WTC11 (cell line): ENCODE measurements at regions not wholly inside any gene's neighbourhood (a gene's known extent, or its start where the extent isn't known, plus 50 kb on each side); places are given as distances from the start of the nearest gene placed in this dataset.

ENCODE experiments used
- ATAC-seq: fragments of 200-7000 bp; cut with Tn5 transposase; 2 replicates; pipeline ENCODE4 v1.10.0; 2021; ENCODE audit warnings: mild to moderate bottlenecking, moderate library complexity
- CTCF ChIA-PET: fragments of 300-600 bp; sonication (Branson Sonifier 250); formaldehyde crosslinking; loops from one replicate; lab custom pipeline; 2021; ENCODE audit warnings: antibody characterized with exemption; lab: Charles Lee
- POLR2A ChIA-PET: fragments of 350-600 bp; sonication (Branson Sonifier 250); formaldehyde crosslinking; loops from one replicate; lab custom pipeline; 2021; ENCODE audit warnings: antibody characterized with exemption; lab: Charles Lee
- DNase-seq: peaks from one replicate; pipeline ENCODE4 v3.0.0; 2021; ENCODE audit warnings: low spot score
- H3K27ac Mint-ChIP-seq: 2 replicates; pipeline ENCODE4 v1.8.0; 2021; ENCODE audit warnings: mixed read lengths
- H3K27me3 Mint-ChIP-seq: 2 replicates; pipeline ENCODE4 v1.8.0; 2021; ENCODE audit warnings: low read depth, mild to moderate bottlenecking, moderate library complexity, mixed read lengths
- H3K36me3 Mint-ChIP-seq: 2 replicates; pipeline ENCODE4 v1.8.0; 2021; ENCODE audit warnings: mixed read lengths
- H3K4me1 Mint-ChIP-seq: 2 replicates; pipeline ENCODE4 v1.8.0; 2022; ENCODE audit warnings: mixed read lengths
- H3K4me3 Mint-ChIP-seq: 2 replicates; pipeline ENCODE4 v1.8.0; 2021; ENCODE audit warnings: mild to moderate bottlenecking, moderate library complexity, mixed read lengths
- H3K9me3 Mint-ChIP-seq: 2 replicates; pipeline ENCODE4 v1.8.0; 2021; ENCODE audit warnings: mixed read lengths
- FOXK1 ChIP-seq: sonication (generic); formaldehyde crosslinking; IDR thresholded peaks from 2 replicates; pipeline ENCODE4 v1.8.0; 2022; ENCODE audit warnings: mild to moderate bottlenecking, moderate library complexity, missing genetic modification reagents
- GRHL2 ChIP-seq: fragments of 250-450 bp; sonication (Bioruptor Pico); IDR thresholded peaks from 2 replicates; pipeline ENCODE4 v1.8.0; 2022; ENCODE audit warnings: mild to moderate bottlenecking, moderate library complexity; ENCODE audit not compliant: insufficient replicate concordance, severe bottlenecking
- JAZF1 ChIP-seq: fragments of 250-450 bp; sonication (Bioruptor Pico); IDR thresholded peaks from 2 replicates; pipeline ENCODE4 v1.9.0; 2021; ENCODE audit warnings: moderate library complexity, mild to moderate bottlenecking, inconsistent platforms
- NFYB ChIP-seq: sonication (generic); formaldehyde crosslinking; conservative IDR thresholded peaks from 2 replicates; pipeline ENCODE4 v1.8.0; 2022; ENCODE audit warnings: low read depth, missing genetic modification reagents
- NR2C2 ChIP-seq: sonication (generic); formaldehyde crosslinking; IDR thresholded peaks from 2 replicates; pipeline ENCODE4 v1.8.0; 2022; ENCODE audit warnings: mild to moderate bottlenecking, missing genetic modification reagents
- RORB ChIP-seq: fragments of 250-450 bp; sonication (Bioruptor Pico); IDR thresholded peaks from 2 replicates; pipeline ENCODE4 v1.9.0; 2021; ENCODE audit warnings: mild to moderate bottlenecking
- ZNF121 ChIP-seq: sonication (generic); formaldehyde crosslinking; IDR thresholded peaks from 2 replicates; pipeline ENCODE4 v1.8.0; 2023; ENCODE audit warnings: missing genetic modification reagents
- ZNF416 ChIP-seq: fragments of 250-450 bp; sonication (Bioruptor Pico); IDR thresholded peaks from 2 replicates; pipeline ENCODE4 v1.9.0; 2021; ENCODE audit warnings: mild to moderate bottlenecking, inconsistent platforms
- ZNF423 ChIP-seq: fragments of 250-450 bp; sonication (Bioruptor Pico); IDR thresholded peaks from 2 replicates; pipeline ENCODE4 v2.1.2; 2022; ENCODE audit warnings: mild to moderate bottlenecking, moderate library complexity
- TF ChIP-seq, protein P1 (sequence below): sonication (generic); formaldehyde crosslinking; IDR thresholded peaks from 2 replicates; pipeline ENCODE4 v1.8.0; 2022; ENCODE audit warnings: mild to moderate bottlenecking, missing genetic modification reagents
- TF ChIP-seq, protein P2 (sequence below): fragments of 200-600 bp; IDR thresholded peaks from 2 replicates; pipeline ENCODE4 v1.8.0; 2022; ENCODE audit warnings: antibody characterized with exemption
- TF ChIP-seq, protein P3 (sequence below): fragments of 250-450 bp; sonication (Bioruptor Pico); IDR thresholded peaks from 2 replicates; pipeline ENCODE4 v1.9.0; 2021; ENCODE audit warnings: moderate library complexity, mild to moderate bottlenecking, inconsistent platforms, borderline replicate concordance
- TF ChIP-seq, protein P4 (sequence below): sonication (generic); formaldehyde crosslinking; IDR thresholded peaks from 2 replicates; pipeline ENCODE4 v1.8.1; 2023; ENCODE audit warnings: mild to moderate bottlenecking, moderate library complexity, missing genetic modification reagents
- TF ChIP-seq, protein P5 (sequence below): sonication (generic); formaldehyde crosslinking; IDR thresholded peaks from 2 replicates; pipeline ENCODE4 v1.8.1; 2022; ENCODE audit warnings: low read depth, mild to moderate bottlenecking, moderate library complexity, missing genetic modification reagents, borderline replicate concordance
- TF ChIP-seq, protein P6 (sequence below): sonication (generic); formaldehyde crosslinking; IDR thresholded peaks from 2 replicates; pipeline ENCODE4 v1.8.1; 2022; ENCODE audit warnings: mild to moderate bottlenecking, missing genetic modification reagents, moderate library complexity, borderline replicate concordance

DNA sequence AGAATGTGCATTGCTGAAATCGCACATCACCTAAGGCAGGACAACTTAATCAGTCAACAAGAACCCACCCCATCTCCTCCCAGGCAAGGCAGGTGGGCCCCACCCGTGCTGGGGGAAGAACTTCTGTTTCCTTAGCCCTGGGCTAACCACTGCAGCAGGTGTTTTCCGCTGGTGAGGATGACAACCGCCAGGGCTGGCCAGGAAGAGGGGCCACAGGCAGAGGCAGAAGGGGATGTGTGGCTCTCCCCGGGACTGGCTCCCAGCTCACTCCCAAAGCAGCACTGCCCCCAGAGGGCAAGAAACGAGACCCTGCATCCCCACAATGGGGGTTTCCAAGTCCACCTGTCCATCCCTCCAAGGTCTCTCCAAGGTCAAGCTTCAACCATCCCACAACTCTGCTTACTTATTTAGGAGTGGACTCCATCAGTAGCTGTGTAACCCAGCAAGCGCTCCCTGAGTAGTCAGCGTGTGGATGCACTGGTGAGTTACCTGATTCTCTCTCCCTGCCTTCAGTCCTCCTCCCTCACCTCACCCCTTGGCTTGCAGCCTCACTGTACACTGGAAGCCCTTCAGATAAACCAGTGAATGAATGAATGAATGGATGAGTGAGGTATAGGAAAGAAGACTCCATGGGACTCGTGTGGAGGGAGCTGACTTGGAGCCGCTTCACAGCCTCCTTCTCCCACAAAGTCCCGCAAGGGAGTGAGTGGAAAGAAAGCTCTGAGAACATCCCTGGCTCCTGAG, 168.2 kb upstream of the CST7 start (continued):
- TF ChIP-seq, protein P1, sequence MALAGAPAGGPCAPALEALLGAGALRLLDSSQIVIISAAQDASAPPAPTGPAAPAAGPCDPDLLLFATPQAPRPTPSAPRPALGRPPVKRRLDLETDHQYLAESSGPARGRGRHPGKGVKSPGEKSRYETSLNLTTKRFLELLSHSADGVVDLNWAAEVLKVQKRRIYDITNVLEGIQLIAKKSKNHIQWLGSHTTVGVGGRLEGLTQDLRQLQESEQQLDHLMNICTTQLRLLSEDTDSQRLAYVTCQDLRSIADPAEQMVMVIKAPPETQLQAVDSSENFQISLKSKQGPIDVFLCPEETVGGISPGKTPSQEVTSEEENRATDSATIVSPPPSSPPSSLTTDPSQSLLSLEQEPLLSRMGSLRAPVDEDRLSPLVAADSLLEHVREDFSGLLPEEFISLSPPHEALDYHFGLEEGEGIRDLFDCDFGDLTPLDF (CRISPR knock-in tag): no peak
- TF ChIP-seq ZNF121 (CRISPR knock-in tag) (no peak), NR2C2 (CRISPR knock-in tag) (no peak)
- TF ChIP-seq, all 79 proteins: peak for 0

DNA sequence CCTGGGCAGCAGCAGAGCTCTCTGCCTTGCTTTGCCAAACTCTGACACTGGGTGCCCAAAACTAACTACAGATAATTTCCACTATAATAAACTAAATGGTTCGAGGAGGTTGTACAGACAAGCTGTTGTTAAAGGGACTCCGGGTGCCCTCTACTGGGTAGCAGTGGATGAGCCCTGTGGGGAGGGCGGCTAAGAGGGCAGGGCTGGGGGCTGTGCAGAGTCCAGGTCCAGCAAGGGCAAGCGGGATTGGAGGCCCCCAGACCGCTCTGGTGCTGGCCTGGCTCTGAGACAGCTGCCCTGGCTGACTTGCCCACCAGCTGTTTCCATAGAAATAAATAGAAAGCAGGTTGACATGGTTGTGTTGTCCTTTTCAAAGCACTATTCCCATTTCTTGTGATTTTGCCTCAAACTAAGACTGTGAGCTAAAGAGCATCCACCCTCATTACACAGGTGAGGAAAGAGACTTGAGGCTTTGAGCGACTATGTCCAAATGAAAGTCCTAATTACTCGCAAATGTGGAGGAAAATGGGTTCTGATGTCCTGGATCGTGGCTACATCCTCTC, 167.6 kb upstream of the CST7 start:
- H3K36me3 Mint-ChIP-seq: no peaks in the 10 kb centered on the region
- DNase-seq (peak; percentile 44), ATAC-seq (peak; percentile 78)
- ChIA-PET POLR2A (no interaction called here), CTCF (interaction anchor here (0.6 to 3.1 kb wide), 17 partner anchors 9 to 844 kb away, joined by 3 to 12 read pairs (median 4); no protein-coding TSS in a partner anchor)
- H3K27ac Mint-ChIP-seq: no peak overlapping the region
- TF ChIP-seq JAZF1 (CRISPR knock-in tag): no peak
- TF ChIP-seq ZNF416 (CRISPR knock-in tag): no peak
- TF ChIP-seq, protein P2, sequence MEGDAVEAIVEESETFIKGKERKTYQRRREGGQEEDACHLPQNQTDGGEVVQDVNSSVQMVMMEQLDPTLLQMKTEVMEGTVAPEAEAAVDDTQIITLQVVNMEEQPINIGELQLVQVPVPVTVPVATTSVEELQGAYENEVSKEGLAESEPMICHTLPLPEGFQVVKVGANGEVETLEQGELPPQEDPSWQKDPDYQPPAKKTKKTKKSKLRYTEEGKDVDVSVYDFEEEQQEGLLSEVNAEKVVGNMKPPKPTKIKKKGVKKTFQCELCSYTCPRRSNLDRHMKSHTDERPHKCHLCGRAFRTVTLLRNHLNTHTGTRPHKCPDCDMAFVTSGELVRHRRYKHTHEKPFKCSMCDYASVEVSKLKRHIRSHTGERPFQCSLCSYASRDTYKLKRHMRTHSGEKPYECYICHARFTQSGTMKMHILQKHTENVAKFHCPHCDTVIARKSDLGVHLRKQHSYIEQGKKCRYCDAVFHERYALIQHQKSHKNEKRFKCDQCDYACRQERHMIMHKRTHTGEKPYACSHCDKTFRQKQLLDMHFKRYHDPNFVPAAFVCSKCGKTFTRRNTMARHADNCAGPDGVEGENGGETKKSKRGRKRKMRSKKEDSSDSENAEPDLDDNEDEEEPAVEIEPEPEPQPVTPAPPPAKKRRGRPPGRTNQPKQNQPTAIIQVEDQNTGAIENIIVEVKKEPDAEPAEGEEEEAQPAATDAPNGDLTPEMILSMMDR: 0 out of 2 replicates have a peak, but pooled peaks have one; percentile 17
- peaks cover 2% of the 10 kb centered on the region for H3K9me3 Mint-ChIP-seq
- H3K4me1 Mint-ChIP-seq: no peaks in the 10 kb centered on the region
- no peaks in the 10 kb centered on the region; the same call in none of the 2 replicates for H3K27me3 Mint-ChIP-seq
- no peak overlapping the region for H3K4me3 Mint-ChIP-seq

DNA sequence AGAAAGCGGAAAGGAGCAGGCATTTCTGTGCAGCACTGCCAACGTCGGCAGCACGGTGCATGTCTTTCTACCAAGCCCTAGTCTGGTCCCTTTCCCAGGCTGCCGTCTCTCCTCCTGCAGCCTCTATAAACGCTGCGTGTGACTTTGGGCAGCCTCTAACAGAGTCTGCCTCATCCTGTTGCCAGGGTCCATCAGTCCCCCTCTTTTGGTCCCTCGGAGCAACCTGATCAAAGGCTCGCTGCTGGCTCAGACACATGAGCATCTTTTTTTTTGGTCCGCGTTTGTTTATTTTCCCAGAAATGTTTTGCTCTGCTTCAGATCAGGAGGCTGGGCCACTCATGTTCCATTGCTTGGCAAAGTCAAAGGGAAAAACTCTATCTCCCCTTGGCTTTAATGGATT, 166.8 kb upstream of the CST7 start:
- no peak for TF ChIP-seq GRHL2 (CRISPR knock-in tag)
- TF ChIP-seq NR2C2 (CRISPR knock-in tag): no peak
- TF ChIP-seq, protein P3, sequence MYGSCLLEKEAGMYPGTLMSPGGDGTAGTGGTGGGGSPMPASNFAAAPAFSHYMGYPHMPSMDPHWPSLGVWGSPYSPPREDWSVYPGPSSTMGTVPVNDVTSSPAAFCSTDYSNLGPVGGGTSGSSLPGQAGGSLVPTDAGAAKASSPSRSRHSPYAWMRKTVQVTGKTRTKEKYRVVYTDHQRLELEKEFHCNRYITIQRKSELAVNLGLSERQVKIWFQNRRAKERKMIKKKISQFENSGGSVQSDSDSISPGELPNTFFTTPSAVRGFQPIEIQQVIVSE (CRISPR knock-in tag): no peak
- TF ChIP-seq, protein P4, sequence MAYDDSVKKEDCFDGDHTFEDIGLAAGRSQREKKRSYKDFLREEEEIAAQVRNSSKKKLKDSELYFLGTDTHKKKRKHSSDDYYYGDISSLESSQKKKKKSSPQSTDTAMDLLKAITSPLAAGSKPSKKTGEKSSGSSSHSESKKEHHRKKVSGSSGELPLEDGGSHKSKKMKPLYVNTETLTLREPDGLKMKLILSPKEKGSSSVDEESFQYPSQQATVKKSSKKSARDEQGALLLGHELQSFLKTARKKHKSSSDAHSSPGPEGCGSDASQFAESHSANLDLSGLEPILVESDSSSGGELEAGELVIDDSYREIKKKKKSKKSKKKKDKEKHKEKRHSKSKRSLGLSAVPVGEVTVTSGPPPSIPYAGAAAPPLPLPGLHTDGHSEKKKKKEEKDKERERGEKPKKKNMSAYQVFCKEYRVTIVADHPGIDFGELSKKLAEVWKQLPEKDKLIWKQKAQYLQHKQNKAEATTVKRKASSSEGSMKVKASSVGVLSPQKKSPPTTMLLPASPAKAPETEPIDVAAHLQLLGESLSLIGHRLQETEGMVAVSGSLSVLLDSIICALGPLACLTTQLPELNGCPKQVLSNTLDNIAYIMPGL (CRISPR knock-in tag): no peak
- no peak for TF ChIP-seq ZNF423
- no peak for TF ChIP-seq FOXK1 (CRISPR knock-in tag)
- TF ChIP-seq NFYB: no peak
- TF ChIP-seq, protein P5, sequence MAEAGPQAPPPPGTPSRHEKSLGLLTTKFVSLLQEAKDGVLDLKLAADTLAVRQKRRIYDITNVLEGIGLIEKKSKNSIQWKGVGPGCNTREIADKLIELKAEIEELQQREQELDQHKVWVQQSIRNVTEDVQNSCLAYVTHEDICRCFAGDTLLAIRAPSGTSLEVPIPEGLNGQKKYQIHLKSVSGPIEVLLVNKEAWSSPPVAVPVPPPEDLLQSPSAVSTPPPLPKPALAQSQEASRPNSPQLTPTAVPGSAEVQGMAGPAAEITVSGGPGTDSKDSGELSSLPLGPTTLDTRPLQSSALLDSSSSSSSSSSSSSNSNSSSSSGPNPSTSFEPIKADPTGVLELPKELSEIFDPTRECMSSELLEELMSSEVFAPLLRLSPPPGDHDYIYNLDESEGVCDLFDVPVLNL (CRISPR knock-in tag): no peak
- TF ChIP-seq, protein P6, sequence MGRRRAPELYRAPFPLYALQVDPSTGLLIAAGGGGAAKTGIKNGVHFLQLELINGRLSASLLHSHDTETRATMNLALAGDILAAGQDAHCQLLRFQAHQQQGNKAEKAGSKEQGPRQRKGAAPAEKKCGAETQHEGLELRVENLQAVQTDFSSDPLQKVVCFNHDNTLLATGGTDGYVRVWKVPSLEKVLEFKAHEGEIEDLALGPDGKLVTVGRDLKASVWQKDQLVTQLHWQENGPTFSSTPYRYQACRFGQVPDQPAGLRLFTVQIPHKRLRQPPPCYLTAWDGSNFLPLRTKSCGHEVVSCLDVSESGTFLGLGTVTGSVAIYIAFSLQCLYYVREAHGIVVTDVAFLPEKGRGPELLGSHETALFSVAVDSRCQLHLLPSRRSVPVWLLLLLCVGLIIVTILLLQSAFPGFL (CRISPR knock-in tag): no peak
- no peak for TF ChIP-seq RORB (CRISPR knock-in tag)
- Mint-ChIP-seq H3K27ac (no peak overlapping the region), H3K27me3 (no peaks in the 10 kb centered on the region; the same call in 1 of the 2 replicates), H3K9me3 (no peaks in the 10 kb centered on the region), H3K4me3 (no peak overlapping the region), H3K36me3 (no peaks in the 10 kb centered on the region), H3K4me1 (no peaks in the 10 kb centered on the region)
- DNase-seq (no peak), ATAC-seq (no peak)
- ChIA-PET POLR2A (no interaction called here), CTCF (interaction anchor here (1.4 to 4.8 kb wide), 9 partner anchors 13 to 573 kb away, joined by 4 to 54 read pairs (median 5); no protein-coding TSS in a partner anchor)
